ENCODE measurements at regions not wholly inside any gene's neighbourhood (a gene's known extent, or its start where the extent isn't known, plus 50 kb on each side); places are given as distances from the start of the nearest gene placed in this dataset.
"Not testable (repeated sequence)": the region's sequence is repeated elsewhere in the genome, so short reads cannot be mapped to it uniquely, and the experiment has no call there.

- not testable (repeated sequence) for DNase-seq (ENCODE audit: low spot score)
These were observed 87.4 kb upstream of the TGIF2LY start for GRCh38 chrY:3491423-3491822.

- DNase-seq (ENCODE audit: low spot score) = not testable (repeated sequence)
These were observed 84.3 kb upstream of the TGIF2LY start for GRCh38 chrY:3494539-3494938.

- peak; percentile 15 for DNase-seq (ENCODE audit: low spot score)
These were observed 51.8 kb upstream of the TGIF2LY start for GRCh38 chrY:3527040-3527439.

All from pons (tissue), 1 donor.